NCI-H510A treated with DMSO at 0.1 percent for 48 hours (cell line): ENCODE measurements at regions not wholly inside any gene's neighbourhood (a gene's known extent, or its start where the extent isn't known, plus 50 kb on each side); places are given as distances from the start of the nearest gene placed in this dataset.
"Not testable (repeated sequence)": the region's sequence is repeated elsewhere in the genome, so short reads cannot be mapped to it uniquely, and the experiment has no call there.

ENCODE experiments used
- DNase-seq: peaks from one replicate; lab custom pipeline; 2025; lab: John Stamatoyannopoulos, UW

- DNase-seq = no peak
Measured at GRCh38 chr19:30870876-30871275, 478.4 kb downstream of the TSHZ3 start.

GRCh38 chr19:30865511-30865910 lies 483.7 kb downstream of the TSHZ3 start:
- DNase-seq = no peak

DNA sequence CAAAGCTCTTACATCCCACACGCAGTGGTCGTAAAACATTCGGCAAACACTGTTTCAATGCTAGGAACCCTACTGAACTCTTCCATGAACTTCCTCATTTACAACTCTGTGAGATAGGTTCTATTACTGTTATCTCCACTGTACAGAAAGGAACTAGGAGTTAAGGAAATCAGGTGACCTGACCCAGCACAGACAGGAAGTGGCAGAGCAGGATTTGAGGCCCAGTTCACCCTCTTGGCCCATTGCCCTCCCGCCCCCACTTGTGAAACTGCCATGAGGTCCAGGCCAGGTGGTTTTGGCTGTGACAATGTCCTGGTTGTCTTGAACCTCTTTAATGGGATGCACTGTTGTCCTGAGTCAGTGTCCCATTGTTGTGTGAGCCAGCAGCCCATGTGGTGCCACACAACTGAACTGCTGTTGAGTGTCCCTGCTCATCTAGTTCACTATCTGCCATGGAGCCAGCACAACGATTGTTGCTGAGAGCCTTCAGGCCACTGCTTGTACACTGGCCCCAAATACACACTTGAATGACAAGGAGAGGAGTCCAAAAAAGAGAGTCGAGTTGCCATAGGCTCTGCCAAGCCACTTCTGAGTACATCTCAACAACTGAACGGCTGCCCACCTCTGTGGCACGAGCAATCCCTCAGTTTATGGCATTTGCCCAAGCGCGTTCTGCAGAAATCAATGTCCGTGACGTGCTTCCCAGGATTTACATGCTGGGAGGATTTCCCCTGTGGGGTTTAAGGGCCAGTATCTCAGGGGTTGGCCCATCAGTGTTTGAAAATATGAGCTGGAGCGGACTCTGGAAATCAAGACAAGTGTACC lies 484.6 kb downstream of the TSHZ3 start:
- no peak for DNase-seq

DNA sequence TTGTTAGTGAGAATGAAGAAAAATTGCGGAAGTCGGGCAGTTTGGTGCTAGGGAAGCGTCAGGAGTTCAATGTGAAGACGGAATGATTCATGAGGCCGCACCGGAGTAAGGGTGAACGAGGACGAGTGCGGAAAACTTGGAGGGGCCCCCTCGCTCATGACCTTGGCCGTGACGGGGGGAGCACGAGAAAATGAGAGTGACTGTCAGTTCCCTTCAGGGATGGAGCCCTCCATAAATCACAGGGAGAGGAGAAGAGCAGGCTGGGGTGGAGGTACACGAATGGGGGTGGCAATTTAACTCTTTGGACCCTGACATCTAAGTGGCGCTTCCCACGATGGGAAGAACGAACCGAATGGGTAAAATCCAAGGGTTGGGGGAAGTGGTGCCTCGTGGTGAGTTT lies 486.4 kb downstream of the TSHZ3 start:
- DNase-seq = no peak

DNA sequence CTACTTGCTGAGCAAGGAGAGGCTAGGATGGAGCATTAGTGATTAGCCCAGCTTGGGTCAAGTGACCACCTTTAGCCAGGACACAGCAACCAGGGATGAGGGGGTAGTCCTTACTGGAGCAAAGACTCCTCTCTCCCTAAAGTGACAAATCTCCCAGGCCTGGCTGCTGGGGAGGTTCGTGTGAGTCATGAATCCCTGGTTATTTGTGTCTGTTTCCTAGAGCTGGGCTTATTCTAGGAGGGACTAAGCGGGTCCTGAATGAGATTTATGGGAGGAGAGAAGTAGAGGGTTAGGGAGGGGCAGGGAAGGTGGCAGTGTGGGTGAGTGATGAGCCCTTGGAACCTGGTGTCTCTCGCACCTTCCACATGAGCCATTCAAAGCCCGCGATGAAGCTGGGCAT lies 487.3 kb downstream of the TSHZ3 start:
- DNase-seq = no peak

GRCh38 chr19:30857966-30858490 lies 485.8 kb downstream of the ZNF536 start:
- DNase-seq = no peak

DNA sequence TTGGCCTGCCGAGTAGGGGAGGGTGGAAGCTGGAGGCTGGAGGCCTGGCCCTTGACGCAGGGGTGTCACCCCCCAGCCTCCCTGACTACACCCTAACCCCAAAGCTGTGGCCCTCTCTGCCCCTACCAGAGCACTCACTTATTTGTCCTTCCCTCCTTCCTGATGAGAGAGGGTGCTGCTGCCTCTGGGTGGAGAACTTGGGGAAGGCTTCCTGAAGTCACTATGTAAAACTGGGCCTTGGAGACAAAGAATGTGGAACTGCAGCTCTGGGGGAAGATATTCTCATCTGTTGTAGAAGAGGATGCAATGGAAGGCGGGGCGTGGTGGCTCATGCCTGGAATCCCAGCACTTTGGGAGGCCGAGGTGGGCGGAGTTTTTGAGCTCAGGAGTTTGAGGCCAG lies 485.2 kb downstream of the ZNF536 start:
- no peak for DNase-seq

GRCh38 chr19:30856786-30857185 lies 484.6 kb downstream of the ZNF536 start:
- no peak for DNase-seq

DNA sequence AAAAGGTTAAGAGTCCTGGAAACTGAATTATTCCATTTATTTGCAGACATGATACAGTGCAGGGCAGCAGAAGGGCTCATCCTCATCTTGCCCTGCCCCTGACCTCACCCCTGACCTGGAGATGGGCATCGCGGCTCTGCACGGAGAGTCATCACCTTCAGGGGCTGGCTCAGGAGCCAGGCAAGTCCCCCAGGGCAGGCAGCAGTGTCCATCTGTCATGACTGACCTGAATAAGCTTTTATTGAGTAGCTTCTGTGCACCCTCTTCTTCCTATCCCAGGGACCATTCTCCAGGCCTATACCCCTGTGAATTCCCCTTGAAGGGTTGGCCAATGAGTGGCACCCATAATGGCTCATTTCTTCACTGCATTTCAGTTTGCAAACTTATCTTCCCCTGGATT lies 484.2 kb downstream of the ZNF536 start:
- no peak for DNase-seq

DNA sequence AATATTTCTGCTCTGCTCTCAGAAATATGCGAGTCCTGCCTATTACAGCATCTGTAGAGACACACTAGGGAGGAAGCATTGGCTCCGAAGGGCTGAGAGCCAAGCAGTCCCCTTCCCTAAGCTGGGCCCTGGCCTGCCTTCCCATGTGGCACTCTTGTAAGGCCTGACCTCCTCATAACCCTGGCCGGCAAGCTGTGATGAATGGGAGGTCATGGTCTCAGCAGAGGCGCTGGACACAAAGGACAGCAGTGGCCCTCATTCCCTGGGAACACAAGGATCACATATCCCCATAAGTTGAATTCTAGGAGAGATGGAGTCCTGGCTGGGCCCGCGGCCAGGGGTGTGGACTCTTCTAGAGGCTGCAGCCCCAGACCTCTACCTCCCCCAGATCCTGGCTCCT lies 483.3 kb downstream of the ZNF536 start:
- DNase-seq = no peak

GRCh38 chr19:30854661-30855060 lies 482.5 kb downstream of the ZNF536 start:
- DNase-seq = no peak

- DNase-seq = no peak
Measured at GRCh38 chr19:30854207-30854606, 482.0 kb downstream of the ZNF536 start.

GRCh38 chr19:30853036-30853435 lies 480.9 kb downstream of the ZNF536 start:
- no peak for DNase-seq

GRCh38 chr19:30852168-30852567 lies 480.0 kb downstream of the ZNF536 start:
- no peak for DNase-seq

DNA sequence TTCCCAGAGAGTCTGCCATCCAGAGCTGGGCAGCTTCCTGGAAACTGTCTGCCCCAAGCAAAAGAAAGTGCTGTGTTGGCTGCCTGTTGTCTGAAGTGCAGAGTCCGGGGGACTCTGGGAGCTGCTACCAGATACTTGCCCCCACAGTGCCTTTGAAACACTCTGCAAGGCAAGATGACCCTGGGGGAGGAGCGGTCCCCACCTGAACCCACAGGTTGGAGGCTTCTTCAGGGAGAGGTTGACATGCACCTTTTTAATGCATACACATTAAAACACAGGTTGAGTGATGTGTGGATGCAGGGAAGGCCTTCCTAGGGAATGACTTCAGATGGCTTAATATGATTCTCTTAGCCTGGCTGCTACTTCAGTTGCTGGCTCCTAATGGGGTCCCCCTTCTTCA lies 479.5 kb downstream of the ZNF536 start:
- no peak for DNase-seq

DNA sequence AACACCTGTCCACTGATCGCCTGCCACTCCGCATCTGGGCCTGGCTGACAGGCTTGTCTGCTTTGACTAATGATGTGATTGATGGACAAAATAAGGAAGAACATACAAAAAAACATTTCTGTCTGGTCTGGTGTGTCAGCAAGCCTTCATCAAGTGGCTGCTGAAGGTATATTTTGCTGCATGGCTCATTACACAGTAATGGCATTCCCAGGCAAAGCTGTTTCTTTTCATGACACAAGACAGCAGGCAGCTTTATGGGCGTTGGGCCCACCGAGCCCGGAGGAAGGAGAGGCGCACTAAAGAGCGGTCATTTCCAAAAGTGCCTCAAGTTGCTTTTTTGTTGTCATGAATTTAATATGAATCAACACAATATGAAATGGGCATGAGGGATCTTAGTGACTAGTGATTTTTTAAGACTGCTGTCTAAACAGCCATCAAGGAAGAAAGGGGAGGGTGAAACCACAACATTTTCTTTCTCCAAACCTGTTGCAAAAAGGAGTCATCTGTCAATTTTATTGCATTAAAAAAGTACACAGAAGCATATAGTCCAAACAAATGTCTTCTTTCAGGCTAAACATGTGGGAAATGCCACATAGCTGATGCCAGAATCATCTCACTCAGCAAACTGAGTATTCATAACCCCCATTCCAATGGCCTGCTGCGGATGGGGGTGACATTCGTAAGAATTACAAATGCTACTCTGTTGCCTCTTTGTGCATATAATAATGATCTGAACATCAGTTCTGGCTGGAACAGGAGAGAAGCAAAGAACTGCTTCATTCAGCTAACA lies 476.6 kb downstream of the ZNF536 start:
- DNase-seq = no peak

DNA sequence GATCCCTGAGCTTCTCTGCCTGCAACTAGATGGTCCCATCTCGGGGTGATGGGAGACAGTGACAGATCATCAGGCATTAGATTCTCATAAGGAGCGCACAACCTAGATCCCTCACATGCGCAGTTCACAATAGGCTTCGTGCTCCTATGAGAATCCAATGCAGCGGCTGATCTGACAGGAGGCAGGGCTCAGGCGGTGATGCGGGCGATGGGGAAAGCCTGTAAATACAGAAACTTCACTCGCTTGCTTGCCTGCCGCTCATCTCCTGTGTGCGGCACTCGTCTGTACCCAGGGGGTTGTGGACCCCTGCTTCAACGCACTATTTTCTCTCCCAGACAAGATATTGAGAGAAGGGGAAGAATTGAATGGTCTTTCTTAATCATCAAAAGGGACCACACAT lies 473.9 kb downstream of the ZNF536 start:
- DNase-seq = no peak

GRCh38 chr19:30842926-30843325 lies 470.7 kb downstream of the ZNF536 start:
- no peak for DNase-seq

DNA sequence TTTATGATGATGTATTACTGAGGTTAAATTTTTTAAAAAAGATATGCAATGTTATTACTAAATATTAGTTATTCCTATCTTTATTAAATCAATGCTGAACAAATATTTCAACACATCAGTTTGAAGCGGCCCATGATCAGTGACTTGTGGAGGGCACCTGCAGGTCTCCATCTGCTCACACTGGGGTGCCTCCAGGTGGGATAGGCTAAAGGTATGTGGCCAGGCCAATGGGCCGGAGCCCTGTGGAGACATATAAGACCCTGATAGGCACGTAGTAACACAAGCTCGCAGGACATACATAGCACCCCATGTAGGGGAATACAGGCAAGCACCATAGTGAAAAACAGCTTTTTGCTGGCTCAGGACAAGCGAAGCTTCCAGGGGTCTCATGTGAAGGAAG lies 469.8 kb downstream of the ZNF536 start:
- no peak for DNase-seq

GRCh38 chr19:30830875-30831274 lies 458.7 kb downstream of the ZNF536 start:
- DNase-seq = no peak

GRCh38 chr19:30825505-30825904 lies 453.3 kb downstream of the ZNF536 start:
- not testable (repeated sequence) for DNase-seq

DNA sequence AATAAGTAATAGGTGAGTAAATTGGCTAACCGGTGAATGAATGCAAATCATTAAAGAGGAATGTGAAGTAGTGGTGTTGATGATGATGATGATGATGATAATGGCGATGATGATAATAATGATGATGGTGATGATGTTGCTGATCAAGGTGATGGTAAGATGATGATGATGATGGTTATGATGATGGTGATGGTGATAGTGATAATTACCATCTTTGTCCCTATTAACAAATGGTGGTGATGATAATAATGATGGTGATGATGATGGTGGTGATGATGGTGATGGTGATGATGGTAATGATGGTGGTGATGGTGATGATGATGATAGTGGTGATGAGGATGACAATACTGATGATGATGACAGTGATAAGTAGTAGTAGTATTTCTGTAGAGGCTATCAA lies 452.6 kb downstream of the ZNF536 start:
- DNase-seq = no peak

DNA sequence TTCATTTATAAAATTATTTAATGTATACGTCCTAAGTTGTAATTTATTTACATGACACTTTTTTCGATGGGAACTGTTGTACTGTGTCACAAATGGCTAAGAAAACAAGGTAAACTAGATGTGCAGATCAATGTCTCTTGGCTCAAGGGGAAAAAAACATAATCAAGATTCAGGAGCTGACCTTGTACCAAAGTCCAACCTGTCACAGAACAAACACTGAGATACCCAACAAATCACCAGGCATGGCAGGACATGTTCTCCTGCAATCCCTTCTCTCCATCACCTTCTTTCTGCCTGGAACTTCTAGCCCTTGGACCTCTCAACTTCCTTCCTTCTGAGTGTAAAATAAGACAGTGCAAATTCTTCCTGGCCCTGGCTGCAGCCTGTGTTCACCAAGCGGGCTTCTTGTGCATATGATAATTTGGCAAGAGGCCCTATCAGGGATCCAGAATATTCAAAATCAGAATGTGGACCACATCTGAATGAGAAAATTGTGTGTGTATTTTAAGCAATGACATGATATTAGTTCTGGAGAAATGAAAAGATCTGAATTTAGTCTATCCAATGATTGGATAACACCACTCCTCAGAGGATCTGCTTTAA lies 445.9 kb downstream of the ZNF536 start:
- no peak for DNase-seq
